H1 (cell line): ENCODE measurements at regions not wholly inside any gene's neighbourhood (a gene's known extent, or its start where the extent isn't known, plus 50 kb on each side); places are given as distances from the start of the nearest gene placed in this dataset.

Experiments used
- BACH1 ChIP-seq: IDR thresholded peaks from 2 replicates; pipeline ENCODE4 v1.6.1; 2012; ENCODE audit warnings: low read length, improper control_type of control experiment
- POLR2AphosphoS5 ChIP-seq: IDR thresholded peaks from 2 replicates; pipeline ENCODE4 v1.6.1; 2011; ENCODE audit warnings: low read depth, low read length
- TF ChIP-seq, protein P1 (sequence below), 3 experiments: IDR thresholded peaks; 1 replicate in 2 of 3; 2 replicates in 1 of 3; pipeline versions ENCODE4 v1.5.1 to v1.6.1; 2011; ENCODE audit warnings: low read length in 3 of 3, mild to moderate bottlenecking in 3 of 3, inconsistent platforms in 2 of 3, low read depth in 1 of 3, moderate library complexity in 1 of 3; ENCODE audit not compliant: insufficient read depth in 1 of 3; ENCODE audit errors: control extremely low read depth in 1 of 3

GRCh38 chr20:21006611-21007010, 99.5 kb downstream of the LINC00237 start (continued):
- TF ChIP-seq, protein P1, sequence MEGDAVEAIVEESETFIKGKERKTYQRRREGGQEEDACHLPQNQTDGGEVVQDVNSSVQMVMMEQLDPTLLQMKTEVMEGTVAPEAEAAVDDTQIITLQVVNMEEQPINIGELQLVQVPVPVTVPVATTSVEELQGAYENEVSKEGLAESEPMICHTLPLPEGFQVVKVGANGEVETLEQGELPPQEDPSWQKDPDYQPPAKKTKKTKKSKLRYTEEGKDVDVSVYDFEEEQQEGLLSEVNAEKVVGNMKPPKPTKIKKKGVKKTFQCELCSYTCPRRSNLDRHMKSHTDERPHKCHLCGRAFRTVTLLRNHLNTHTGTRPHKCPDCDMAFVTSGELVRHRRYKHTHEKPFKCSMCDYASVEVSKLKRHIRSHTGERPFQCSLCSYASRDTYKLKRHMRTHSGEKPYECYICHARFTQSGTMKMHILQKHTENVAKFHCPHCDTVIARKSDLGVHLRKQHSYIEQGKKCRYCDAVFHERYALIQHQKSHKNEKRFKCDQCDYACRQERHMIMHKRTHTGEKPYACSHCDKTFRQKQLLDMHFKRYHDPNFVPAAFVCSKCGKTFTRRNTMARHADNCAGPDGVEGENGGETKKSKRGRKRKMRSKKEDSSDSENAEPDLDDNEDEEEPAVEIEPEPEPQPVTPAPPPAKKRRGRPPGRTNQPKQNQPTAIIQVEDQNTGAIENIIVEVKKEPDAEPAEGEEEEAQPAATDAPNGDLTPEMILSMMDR (IDR thresholded peaks at IDR 0.05; ENCODE audit: control extremely low read depth in 1 of 3, insufficient read depth in 1 of 3, low read depth in 1 of 3, low read length in 3 of 3): no peak
- TF ChIP-seq POLR2AphosphoS5: no peak
- TF ChIP-seq BACH1: no peak
